ENCODE measurements at regions not wholly inside any gene's neighbourhood (a gene's known extent, or its start where the extent isn't known, plus 50 kb on each side); places are given as distances from the start of the nearest gene placed in this dataset.

DNA sequence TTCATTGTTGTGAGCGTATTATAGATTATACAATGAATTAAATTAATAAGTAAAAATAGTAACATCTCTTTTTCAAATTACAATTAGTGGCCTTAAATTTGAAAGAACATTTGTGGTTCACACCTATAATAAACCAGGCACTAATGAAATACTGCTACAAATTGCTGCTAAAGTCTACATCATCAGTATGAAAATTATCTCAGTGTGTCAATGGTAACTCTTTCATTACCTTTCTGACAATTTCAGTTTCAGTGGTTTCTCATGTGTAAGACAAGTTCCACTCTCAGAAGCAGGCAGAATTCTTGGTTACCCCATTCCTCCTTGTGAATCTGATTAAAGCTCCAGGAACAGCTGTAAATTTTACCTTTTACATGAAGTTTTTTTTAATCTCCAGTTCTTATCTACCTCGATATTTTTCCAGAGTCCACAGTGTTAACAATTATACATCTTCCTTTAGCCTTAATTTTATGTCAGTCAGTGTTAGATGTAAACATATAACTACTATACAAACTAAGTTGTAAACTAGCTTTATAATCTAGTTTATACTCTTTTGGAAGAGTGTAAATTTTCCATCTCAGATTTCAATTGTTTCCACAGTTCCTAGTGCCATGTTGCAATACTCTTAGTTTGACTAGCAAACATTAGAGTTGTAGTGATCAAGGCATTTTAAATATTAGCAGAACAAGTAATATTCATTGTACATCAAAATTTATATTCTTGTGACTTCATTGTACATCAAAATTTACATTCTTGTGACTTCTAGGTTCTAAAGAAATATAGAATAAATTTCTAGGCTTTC is 1038.4 kb downstream of the EPHA7 start:
- ATAC-seq = no peak
- no peak for TF ChIP-seq POLR2A (IDR thresholded peaks at IDR 0.05)
- TF ChIP-seq, protein P1, sequence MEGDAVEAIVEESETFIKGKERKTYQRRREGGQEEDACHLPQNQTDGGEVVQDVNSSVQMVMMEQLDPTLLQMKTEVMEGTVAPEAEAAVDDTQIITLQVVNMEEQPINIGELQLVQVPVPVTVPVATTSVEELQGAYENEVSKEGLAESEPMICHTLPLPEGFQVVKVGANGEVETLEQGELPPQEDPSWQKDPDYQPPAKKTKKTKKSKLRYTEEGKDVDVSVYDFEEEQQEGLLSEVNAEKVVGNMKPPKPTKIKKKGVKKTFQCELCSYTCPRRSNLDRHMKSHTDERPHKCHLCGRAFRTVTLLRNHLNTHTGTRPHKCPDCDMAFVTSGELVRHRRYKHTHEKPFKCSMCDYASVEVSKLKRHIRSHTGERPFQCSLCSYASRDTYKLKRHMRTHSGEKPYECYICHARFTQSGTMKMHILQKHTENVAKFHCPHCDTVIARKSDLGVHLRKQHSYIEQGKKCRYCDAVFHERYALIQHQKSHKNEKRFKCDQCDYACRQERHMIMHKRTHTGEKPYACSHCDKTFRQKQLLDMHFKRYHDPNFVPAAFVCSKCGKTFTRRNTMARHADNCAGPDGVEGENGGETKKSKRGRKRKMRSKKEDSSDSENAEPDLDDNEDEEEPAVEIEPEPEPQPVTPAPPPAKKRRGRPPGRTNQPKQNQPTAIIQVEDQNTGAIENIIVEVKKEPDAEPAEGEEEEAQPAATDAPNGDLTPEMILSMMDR (IDR thresholded peaks at IDR 0.05) = no peak
- H3K4me3 ChIP-seq = no peak overlapping the region
- WGBS, 4 donors = 85 to 93% (median 90%) methylated on average over 2 of the region's 2 CpGs
- H3K27ac ChIP-seq = no peak overlapping the region
- no peaks in the 10 kb centered on the region for H3K9me3 ChIP-seq
- no peak for DNase-seq
- no peaks in the 10 kb centered on the region for H3K36me3 ChIP-seq
- no peaks in the 10 kb centered on the region for H3K4me1 ChIP-seq
- H3K27me3 ChIP-seq = no peaks in the 10 kb centered on the region
- intact Hi-C loops (cut with DNase I) = no loop called here

DNA sequence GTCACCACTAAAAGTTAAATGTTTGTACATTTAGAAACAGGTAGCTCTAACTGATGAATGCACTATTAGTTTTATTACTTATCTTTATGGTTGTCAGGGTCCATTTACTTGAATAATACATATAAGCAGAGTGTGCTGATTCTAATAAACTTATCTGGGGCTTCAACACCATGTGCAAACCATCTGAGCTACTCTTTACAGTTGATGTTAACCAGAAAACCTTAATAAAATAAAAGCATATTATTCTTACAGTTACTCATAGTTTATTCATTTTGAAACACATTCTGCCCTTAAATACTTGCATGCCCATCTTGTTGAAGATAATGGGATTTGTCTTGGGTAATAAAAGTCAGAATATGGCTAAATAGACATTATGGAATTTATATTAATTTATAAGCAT is 1042.2 kb downstream of the EPHA7 start:
- no peak for ATAC-seq
- TF ChIP-seq, protein P1 (IDR thresholded peaks at IDR 0.05) = no peak
- no peak for TF ChIP-seq POLR2A (IDR thresholded peaks at IDR 0.05)
- Histone ChIP-seq H3K27me3 (no peaks in the 10 kb centered on the region), H3K27ac (no peak overlapping the region), H3K4me1 (no peaks in the 10 kb centered on the region), H3K9me3 (no peaks in the 10 kb centered on the region), H3K36me3 (no peaks in the 10 kb centered on the region), H3K4me3 (no peak overlapping the region)
- no peak for DNase-seq
- intact Hi-C loops (cut with DNase I) = no loop called here

DNA sequence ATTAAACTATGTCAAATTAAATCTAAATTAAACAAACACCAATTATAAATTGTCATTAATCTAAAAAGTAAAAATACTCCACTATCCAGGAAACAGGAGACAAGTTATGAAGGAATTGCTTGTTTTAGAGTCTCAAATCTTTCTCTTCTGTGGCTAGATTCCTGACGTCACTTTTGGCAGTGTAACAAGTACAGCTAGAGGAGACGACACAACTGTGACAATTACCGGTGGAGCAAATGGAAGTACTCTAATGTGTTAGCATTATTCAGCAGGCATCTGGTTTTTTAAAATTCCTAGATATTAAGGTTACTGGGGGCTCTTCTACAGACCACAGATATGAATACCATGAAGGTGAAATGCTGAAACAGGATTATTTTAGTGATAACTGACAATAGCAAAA is 1042.7 kb downstream of the EPHA7 start:
- ATAC-seq = peak in 1 of 4 donors; percentile 24
- no peak overlapping the region for H3K4me3 ChIP-seq
- no peaks in the 10 kb centered on the region for H3K27me3 ChIP-seq
- no peaks in the 10 kb centered on the region for H3K4me1 ChIP-seq
- H3K9me3 ChIP-seq = no peaks in the 10 kb centered on the region
- intact Hi-C loops (cut with DNase I) = no loop called here
- no peak for TF ChIP-seq POLR2A (IDR thresholded peaks at IDR 0.05)
- TF ChIP-seq, protein P1 (IDR thresholded peaks at IDR 0.05) = no peak
- no peak for DNase-seq
- 4 to 17% (median 7%) methylated on average over 3 of the region's 3 CpGs for WGBS, 4 donors
- no peaks in the 10 kb centered on the region for H3K36me3 ChIP-seq
- no peak overlapping the region for H3K27ac ChIP-seq

DNA sequence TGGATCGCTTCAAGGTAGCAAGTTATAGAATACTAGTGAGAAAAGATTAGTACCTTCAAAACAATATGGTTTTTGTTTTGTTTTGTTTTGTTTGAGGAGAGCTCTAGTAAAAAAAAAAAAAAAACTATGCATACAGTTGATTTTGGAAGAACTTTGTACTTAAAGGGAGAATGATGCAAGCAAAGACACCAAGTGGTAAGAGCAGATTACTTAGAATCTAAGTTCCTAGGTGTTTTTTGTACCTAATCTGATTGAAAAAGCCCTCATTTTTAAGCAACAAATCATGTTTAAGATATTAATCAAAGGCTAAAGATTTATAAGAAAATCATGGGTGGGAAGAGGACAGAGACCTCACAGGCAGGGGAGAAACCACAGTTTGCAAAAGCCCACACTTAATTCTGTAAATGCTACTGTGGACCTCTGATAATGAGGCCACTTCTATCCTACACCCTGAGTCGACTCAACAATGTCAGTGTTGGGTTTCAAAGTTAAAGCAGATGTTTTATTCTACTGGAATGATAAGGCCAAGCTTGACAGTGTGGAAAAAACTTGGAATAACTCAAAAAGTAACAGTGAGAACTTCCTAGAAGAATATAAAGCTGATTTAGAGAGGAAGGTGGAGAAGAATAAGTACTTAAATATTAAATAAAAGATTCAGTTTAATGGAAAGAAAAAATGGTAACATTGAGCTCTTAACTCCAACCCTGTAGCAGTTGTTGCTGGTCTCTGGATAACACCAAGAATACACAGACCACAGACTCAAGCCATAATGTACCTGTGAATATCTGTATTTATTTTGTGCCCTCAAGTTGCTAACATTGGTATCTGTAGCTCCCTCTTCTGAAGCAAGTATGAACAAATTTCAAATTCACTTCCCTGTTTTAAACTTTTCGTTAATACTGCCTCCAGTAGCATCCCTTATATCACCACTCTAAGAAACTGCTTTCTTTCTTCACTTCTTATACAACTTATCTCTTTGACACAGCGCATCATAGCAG is 1047.8 kb downstream of the EPHA7 start:
- WGBS, 4 donors = 73 to 83% (median 76%) methylated on average over 4 of the region's 4 CpGs
- ATAC-seq = no peak

More for the DNA sequence above, 1047.8 kb downstream of the EPHA7 start:
- no peaks in the 10 kb centered on the region for H3K4me1 ChIP-seq
- no peak overlapping the region for H3K4me3 ChIP-seq
- intact Hi-C loops (cut with DNase I) = no loop called here
- H3K9me3 ChIP-seq = no peaks in the 10 kb centered on the region
- TF ChIP-seq, protein P1 (IDR thresholded peaks at IDR 0.05) = no peak
- TF ChIP-seq POLR2A (IDR thresholded peaks at IDR 0.05) = no peak
- no peak for DNase-seq
- H3K36me3 ChIP-seq = no peaks in the 10 kb centered on the region
- H3K27me3 ChIP-seq = no peaks in the 10 kb centered on the region
- H3K27ac ChIP-seq = no peak overlapping the region
